Breast epithelium (tissue), 3 donors: ENCODE measurements at regions not wholly inside any gene's neighbourhood (a gene's known extent, or its start where the extent isn't known, plus 50 kb on each side); places are given as distances from the start of the nearest gene placed in this dataset.

ENCODE experiments used
- CTCF ChIP-seq, 3 donors: fragments of 450-650 bp; IDR thresholded peaks; one replicate each; pipeline ENCODE4 v1.5.1; 2016 to 2017; ENCODE audit warnings: antibody characterized with exemption in 3 of 3, mild to moderate bottlenecking in 3 of 3, moderate library complexity in 3 of 3
- POLR2A ChIP-seq: fragments of 450-650 bp; IDR thresholded peaks from one replicate; pipeline ENCODE4 v1.6.1; 2016; ENCODE audit warnings: antibody characterized with exemption, mild to moderate bottlenecking, moderate library complexity
- POLR2AphosphoS5 ChIP-seq, 3 donors: sonication (generic); formaldehyde crosslinking; IDR thresholded peaks; one replicate each; pipeline ENCODE4 v1.6.1; 2017; ENCODE audit warnings: antibody characterized with exemption in 3 of 3

GRCh38 chr3:59277201-59277600 lies 227.4 kb upstream of the CFAP20DC start:
- TF ChIP-seq CTCF (IDR thresholded peaks at IDR 0.05) (no peak), POLR2AphosphoS5 (IDR thresholded peaks at IDR 0.05) (no peak), POLR2A (no peak)
